ENCODE measurements at regions not wholly inside any gene's neighbourhood (a gene's known extent, or its start where the extent isn't known, plus 50 kb on each side); places are given as distances from the start of the nearest gene placed in this dataset.

DNA sequence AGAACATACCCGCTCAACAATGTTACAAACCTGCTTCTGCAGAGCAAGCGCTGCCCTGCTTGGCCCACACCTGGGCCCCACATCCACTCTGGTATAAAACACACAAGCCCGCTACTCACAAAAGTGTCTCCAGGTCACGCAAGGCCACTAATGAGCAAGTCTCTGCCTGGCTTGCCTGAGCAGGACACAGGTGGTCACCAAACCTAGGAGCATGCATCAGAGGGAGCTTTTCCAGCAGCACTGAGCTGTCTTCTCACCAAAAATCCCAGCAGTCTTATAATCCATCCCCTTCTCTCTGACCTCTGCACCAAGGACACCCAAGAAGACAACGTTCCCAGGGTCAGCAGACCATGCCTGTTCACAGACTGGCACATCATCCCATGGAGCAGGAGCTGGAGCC, 100.8 kb downstream of the DLL1 start:
- DNase-seq (ENCODE audit: low read depth): no peak
- H3K4me3 ChIP-seq (ENCODE audit: low read depth, low read length): no peak overlapping the region
- TF ChIP-seq, protein P1, sequence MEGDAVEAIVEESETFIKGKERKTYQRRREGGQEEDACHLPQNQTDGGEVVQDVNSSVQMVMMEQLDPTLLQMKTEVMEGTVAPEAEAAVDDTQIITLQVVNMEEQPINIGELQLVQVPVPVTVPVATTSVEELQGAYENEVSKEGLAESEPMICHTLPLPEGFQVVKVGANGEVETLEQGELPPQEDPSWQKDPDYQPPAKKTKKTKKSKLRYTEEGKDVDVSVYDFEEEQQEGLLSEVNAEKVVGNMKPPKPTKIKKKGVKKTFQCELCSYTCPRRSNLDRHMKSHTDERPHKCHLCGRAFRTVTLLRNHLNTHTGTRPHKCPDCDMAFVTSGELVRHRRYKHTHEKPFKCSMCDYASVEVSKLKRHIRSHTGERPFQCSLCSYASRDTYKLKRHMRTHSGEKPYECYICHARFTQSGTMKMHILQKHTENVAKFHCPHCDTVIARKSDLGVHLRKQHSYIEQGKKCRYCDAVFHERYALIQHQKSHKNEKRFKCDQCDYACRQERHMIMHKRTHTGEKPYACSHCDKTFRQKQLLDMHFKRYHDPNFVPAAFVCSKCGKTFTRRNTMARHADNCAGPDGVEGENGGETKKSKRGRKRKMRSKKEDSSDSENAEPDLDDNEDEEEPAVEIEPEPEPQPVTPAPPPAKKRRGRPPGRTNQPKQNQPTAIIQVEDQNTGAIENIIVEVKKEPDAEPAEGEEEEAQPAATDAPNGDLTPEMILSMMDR (conservative IDR thresholded peaks at IDR 0.05; ENCODE audit: low read depth, low read length): no peak

DNA sequence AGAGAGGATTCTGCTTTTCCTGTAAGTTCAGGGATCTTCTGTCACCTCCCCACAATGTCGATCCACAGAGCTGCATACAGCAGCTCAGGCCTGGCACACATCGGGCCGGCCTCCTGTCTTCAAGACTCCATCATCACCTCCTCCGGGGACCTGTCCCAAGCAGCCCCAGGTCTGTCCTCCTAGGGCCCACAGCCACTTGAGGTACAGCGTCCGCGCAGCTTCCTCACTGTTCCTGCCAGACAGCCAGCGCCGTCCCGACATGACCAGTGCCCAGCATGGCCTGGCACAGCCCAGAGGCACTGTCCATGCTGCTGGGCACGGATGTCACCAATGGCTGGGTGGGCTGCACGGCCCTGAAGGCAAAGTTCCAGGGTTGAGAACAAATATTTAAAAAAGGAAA, 101.6 kb downstream of the DLL1 start:
- H3K4me3 ChIP-seq (ENCODE audit: low read depth, low read length): no peak overlapping the region
- DNase-seq (ENCODE audit: low read depth): no peak
- TF ChIP-seq, protein P1 (conservative IDR thresholded peaks at IDR 0.05; ENCODE audit: low read depth, low read length): no peak

DNA sequence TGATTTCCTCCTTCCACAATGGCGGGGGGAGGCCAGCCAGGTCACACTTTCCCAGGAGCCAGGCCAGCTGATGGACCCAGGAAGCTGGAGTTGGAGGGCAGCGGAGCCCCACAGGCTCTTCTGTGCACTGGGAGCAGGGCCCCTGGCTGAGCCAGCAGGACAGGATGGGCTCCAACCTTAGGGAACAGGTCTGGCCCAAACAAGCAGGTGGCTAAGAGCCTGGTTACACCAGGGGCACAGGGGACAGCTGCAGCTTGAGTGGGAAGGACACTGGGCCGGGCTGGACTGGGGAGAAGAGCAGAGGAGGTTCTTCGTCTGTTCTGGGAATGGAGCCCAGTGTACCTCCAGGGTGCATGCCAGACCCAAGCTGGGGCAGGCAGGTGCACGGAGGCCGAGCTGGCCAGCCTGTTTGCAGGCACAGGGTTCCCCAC, 102.3 kb downstream of the DLL1 start:
- DNase-seq (ENCODE audit: low read depth): no peak
- TF ChIP-seq, protein P1 (conservative IDR thresholded peaks at IDR 0.05; ENCODE audit: low read depth, low read length): no peak
- no peak overlapping the region for H3K4me3 ChIP-seq (ENCODE audit: low read depth, low read length)

DNA sequence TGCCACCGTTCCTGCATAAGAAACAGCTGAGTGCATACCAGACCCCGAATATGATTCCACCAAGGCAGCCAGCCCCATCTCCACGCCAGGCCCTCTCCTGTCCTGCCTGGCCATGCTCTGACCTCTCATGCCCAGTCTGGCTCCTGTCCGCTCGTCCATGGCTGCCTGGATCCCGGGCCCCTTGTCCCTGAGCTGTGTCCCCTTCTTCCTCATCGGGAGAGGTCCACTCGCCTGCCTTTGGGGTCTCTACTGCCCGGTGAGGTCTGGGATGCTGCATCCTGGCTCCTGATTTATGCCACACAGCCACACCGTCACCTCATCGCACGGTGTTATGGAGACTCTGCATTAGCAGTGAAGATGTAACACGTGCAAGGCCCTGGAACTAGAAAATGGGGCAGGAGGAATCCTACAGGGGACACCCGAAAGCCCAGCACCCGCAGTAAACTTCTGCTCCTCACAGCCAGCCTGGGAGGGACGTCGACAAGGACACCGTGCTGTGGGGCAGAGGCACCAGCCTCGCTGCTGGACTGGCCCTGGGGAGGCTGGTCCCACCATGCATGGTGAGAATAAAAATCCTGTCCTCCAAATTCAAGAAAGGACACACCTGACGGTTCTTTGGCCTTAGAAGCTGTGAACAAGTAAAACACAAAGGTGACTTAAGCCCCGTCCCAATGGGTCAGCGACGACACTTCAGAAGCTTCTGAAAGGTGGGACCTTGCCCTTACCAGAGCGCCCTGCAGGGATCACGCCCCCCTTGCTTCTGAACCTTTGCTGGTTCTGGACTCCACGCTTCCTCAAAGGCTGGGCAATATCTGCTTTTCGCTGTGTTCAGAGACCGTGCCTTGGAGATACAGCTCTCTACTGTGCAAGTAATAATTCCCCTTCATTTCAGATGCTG, 103.0 kb downstream of the DLL1 start:
- TF ChIP-seq, protein P1 (conservative IDR thresholded peaks at IDR 0.05; ENCODE audit: low read depth, low read length): no peak

DNA sequence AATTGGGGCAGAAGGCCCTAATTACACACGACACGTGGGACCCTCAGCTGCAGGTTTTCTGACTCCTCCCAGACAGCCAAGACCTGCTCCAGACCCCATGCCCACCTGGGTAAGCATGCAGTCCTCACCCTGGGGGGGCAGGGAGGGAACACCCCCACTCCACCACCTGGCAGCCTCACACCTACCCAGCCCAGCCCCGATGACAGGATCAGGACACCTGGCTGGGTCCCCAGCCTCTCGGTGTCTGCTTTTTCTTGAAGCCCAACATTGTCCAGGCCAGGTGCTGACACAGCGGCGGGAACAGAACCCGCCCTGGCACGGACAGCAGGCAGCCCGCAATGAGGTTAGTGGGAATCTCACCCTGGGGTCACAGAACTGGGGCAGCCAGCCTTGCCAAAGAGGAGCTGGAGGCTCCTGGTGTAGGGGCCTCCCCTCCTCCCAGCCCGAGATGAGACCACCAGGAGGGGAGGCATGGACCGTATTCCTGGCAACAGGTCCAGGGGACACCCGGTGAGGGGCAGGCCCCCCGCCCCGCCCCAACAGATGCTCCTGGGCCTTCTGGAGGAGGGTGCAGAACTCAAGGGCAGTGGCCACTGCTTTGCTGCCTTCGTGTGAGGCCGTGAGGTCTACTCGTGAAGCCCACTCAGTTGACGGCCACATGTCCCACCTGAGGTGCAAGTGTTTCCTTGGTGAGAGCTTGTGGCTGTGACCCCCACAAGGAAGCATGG, 103.8 kb downstream of the DLL1 start:
- DNase-seq (ENCODE audit: low read depth): no peak
- TF ChIP-seq, protein P1 (conservative IDR thresholded peaks at IDR 0.05; ENCODE audit: low read depth, low read length): no peak
- H3K4me3 ChIP-seq (ENCODE audit: low read depth, low read length): no peak overlapping the region

More for the DNA sequence above, 103.0 kb downstream of the DLL1 start:
- no peak overlapping the region for H3K4me3 ChIP-seq (ENCODE audit: low read depth, low read length)
- DNase-seq (ENCODE audit: low read depth): no peak

DNA sequence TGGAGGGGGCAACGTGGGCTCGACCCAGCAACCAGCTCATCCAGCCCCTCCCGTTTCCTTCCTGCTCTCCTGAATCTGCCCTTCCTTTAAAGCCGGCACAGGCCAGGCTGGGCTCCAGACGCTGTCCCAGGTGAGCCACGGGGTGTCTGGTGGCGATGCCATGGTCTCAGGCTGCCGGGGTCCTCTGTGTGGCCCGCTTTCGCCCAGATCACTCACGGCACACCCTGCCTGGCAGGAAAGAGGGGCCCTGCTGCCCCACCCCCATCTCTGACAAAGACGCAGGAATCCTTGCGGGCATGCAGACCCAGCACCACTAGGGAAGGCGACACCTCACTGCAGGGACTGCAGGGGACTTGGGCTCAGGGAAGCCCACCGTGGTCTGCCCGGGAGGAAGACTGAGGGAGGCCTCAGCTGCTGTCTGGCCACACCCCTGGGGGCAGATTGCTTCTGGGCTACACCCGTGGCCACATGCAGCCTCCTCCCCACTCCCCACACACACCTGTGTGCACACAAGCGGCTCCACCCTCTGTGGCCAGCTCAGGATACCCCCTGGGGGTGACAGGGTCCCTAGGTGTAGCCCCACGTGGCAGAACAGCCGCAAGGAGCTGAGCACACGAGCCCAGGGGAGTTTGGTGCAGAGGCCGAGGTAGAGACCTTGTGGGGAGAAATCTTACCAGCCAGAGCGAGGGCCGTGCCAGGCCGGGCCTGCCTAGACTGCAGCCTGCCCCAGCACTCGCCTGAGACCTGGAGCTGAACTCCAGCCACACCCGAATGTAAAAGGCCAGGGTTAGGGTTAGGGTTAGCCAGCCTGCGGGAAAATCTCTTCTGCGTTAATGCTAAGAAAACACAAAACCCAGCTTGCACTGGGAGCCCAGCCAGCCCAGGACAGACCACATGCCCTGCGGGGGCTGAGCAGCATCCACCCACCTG, 104.6 kb downstream of the DLL1 start:
- DNase-seq (ENCODE audit: low read depth): no peak
- no peak overlapping the region for H3K4me3 ChIP-seq (ENCODE audit: low read depth, low read length)
- TF ChIP-seq, protein P1 (conservative IDR thresholded peaks at IDR 0.05; ENCODE audit: low read depth, low read length): no peak
